T-cell (primary cell): ENCODE measurements at regions not wholly inside any gene's neighbourhood (a gene's known extent, or its start where the extent isn't known, plus 50 kb on each side); places are given as distances from the start of the nearest gene placed in this dataset.

Experiments
- ATAC-seq, 4 experiments: fragments of 200-7000 bp in 3 of 4; fragments of 150-1000 bp in 1 of 4; cut with Tn5 transposase; replicated peaks in 1 of 4; 1 replicate in 3 of 4; 2 replicates in 1 of 4; pipeline ENCODE4 v1.10.0; 2021; ENCODE audit warnings: moderate library complexity in 3 of 4, mild to moderate bottlenecking in 2 of 4, moderate number of reproducible peaks in 1 of 4
- CTCF ChIA-PET, 2 donors: fragments of 300-600 bp; sonication (Branson Sonifier 250); formaldehyde crosslinking; loops; one replicate each; lab custom pipeline; 2022; ENCODE audit warnings: antibody characterized with exemption in 2 of 2; lab: Charles Lee
- POLR2A ChIA-PET, 2 donors: fragments of 300-600 bp; sonication (Branson Sonifier 250); formaldehyde crosslinking; loops; one replicate each; lab custom pipeline; 2022; ENCODE audit warnings: antibody characterized with exemption in 2 of 2; lab: Charles Lee
- DNase-seq, 35 experiments: peaks; one replicate each; pipeline versions ENCODE4 v3.0.0 to v3.0.0-alpha.2; 2013 to 2023
- H3K27ac ChIP-seq: one replicate; pipeline ENCODE4 v1.5.1; 2013; ENCODE audit warnings: low read length
- H3K27me3 ChIP-seq, 2 experiments: replicated peaks in 1 of 2; 1 replicate in 1 of 2; 2 replicates in 1 of 2; pipeline versions ENCODE4 v1.6.1 to v1.7.0; 2013; ENCODE audit warnings: low read length in 1 of 2, mixed read lengths in 1 of 2; ENCODE audit not compliant: control insufficient read depth in 2 of 2, insufficient read depth in 2 of 2; ENCODE audit errors: extremely low read depth in 1 of 2
- H3K36me3 ChIP-seq, 2 donors: 1 replicate in 1 of 2; 2 replicates in 1 of 2; pipeline versions ENCODE4 v1.6.1 to v1.7.0; 2013; ENCODE audit warnings: low read length in 1 of 2; ENCODE audit not compliant: control insufficient read depth in 2 of 2, insufficient read depth in 1 of 2; ENCODE audit errors: extremely low read depth in 1 of 2
- H3K4me1 ChIP-seq, 2 experiments: 1 replicate in 1 of 2; 2 replicates in 1 of 2; pipeline versions ENCODE4 v1.6.1 to v1.7.0; 2013; ENCODE audit warnings: low read length in 2 of 2, mixed read lengths in 1 of 2; ENCODE audit not compliant: insufficient read depth in 2 of 2, control insufficient read depth in 1 of 2; ENCODE audit errors: extremely low read depth in 1 of 2
- H3K4me3 ChIP-seq, 2 donors: 1 replicate in 1 of 2; 2 replicates in 1 of 2; pipeline versions ENCODE4 v1.5.1 to v1.7.0; 2013; ENCODE audit warnings: mild to moderate bottlenecking in 2 of 2, low read length in 1 of 2, moderate library complexity in 1 of 2; ENCODE audit not compliant: control insufficient read depth in 1 of 2; ENCODE audit errors: extremely low read depth in 1 of 2
- H3K9me3 ChIP-seq: 2 replicates; pipeline ENCODE4 v1.7.0; 2013
- H3K27ac Mint-ChIP-seq, 2 donors: one replicate each; pipeline ENCODE4 v1.8.0; 2020 to 2021; ENCODE audit warnings: mild to moderate bottlenecking in 2 of 2, mixed read lengths in 2 of 2
- H3K27me3 Mint-ChIP-seq, 2 donors: one replicate each; pipeline ENCODE4 v1.8.0; 2021 to 2022; ENCODE audit warnings: mixed read lengths in 2 of 2
- H3K36me3 Mint-ChIP-seq: one replicate; pipeline ENCODE4 v1.8.0; 2021; ENCODE audit warnings: mixed read lengths
- H3K4me1 Mint-ChIP-seq, 3 donors: one replicate each; pipeline ENCODE4 v1.8.0; 2020 to 2022; ENCODE audit warnings: mixed read lengths in 3 of 3, mild to moderate bottlenecking in 1 of 3
- H3K4me3 Mint-ChIP-seq, 3 donors: one replicate each; pipeline ENCODE4 v1.8.0; 2020 to 2022; ENCODE audit warnings: mild to moderate bottlenecking in 3 of 3, mixed read lengths in 3 of 3, moderate library complexity in 3 of 3
- H3K9me3 Mint-ChIP-seq, 3 donors: one replicate each; pipeline ENCODE4 v1.8.0; 2020 to 2022; ENCODE audit warnings: mixed read lengths in 3 of 3
- WGBS: methylation state at CpG from one replicate; pipeline ENCODE4 v1.1.5; 2013; ENCODE audit warnings: missing lambda C conversion rate; ENCODE audit not compliant: insufficient coverage; 5-methylcytosine and 5-hydroxymethylcytosine counted together

GRCh38 chr3:159637883-159638542 lies 350.6 kb upstream of the IL12A start:
- Mint-ChIP-seq H3K36me3 (no peaks in the 10 kb centered on the region), H3K9me3 (peaks cover 0 to 10% (median 0%) of the 10 kb centered on the region in 3 donors), H3K27me3 (peaks cover 0 to 7% of the 10 kb centered on the region in 2 donors), H3K27ac (no peak overlapping the region), H3K4me3 (no peak overlapping the region), H3K4me1 (no peaks in the 10 kb centered on the region)
- no peaks in the 10 kb centered on the region for H3K9me3 ChIP-seq
- CTCF ChIA-PET: no interaction called here
- H3K36me3 ChIP-seq: no peaks in the 10 kb centered on the region
- no peaks in the 10 kb centered on the region for H3K4me1 ChIP-seq
- no peak overlapping the region for H3K4me3 ChIP-seq
- ATAC-seq (no peak), DNase-seq (no peak)
- WGBS: no CpG with 5 or more reads among the region's 2 CpGs
- no peaks in the 10 kb centered on the region for H3K27me3 ChIP-seq
- H3K27ac ChIP-seq: no peak overlapping the region
- POLR2A ChIA-PET: no interaction called here

DNA sequence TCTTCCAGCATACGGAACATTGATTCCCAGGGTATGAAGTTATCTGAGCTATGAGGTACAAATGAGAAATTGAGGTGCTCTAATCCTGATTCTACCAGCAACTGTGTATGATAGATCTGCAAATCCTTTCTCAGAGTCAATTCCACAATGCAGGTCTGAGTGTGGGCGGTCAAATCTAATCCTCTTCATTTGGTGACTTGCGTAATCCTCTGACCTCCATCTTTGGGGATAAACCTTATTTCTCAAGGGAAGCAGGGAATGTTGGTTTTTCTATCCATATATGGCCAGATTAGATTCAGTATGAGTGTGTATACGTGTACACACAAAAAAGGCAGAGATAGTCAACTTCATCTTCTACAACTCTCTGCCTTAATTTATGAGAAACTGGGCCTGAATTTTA lies 348.4 kb upstream of the IL12A start:
- POLR2A ChIA-PET: no interaction called here
- no peak for ATAC-seq

GRCh38 chr3:159643406-159643805 lies 345.2 kb upstream of the IL12A start:
- H3K27me3 Mint-ChIP-seq: peaks cover 1 to 4% of the 10 kb centered on the region in 2 donors
- no peaks in the 10 kb centered on the region for H3K27me3 ChIP-seq
- H3K27ac Mint-ChIP-seq: no peak overlapping the region
- no peaks in the 10 kb centered on the region for H3K4me1 ChIP-seq
- H3K4me3 ChIP-seq: no peak overlapping the region
- peaks cover 0 to 12% (median 0%) of the 10 kb centered on the region in 3 donors for H3K9me3 Mint-ChIP-seq
- ChIA-PET CTCF (no interaction called here), POLR2A (no interaction called here)
- ATAC-seq (no peak), DNase-seq (no peak)
- H3K36me3 ChIP-seq: no peaks in the 10 kb centered on the region
- H3K27ac ChIP-seq: no peak overlapping the region
- no peaks in the 10 kb centered on the region for H3K9me3 ChIP-seq
- no peak overlapping the region for H3K4me3 Mint-ChIP-seq
- no peaks in the 10 kb centered on the region for H3K4me1 Mint-ChIP-seq
- H3K36me3 Mint-ChIP-seq: no peaks in the 10 kb centered on the region

More for the DNA sequence above, 348.4 kb upstream of the IL12A start:
- DNase-seq: no peak
- CTCF ChIA-PET: no interaction called here
- Histone ChIP-seq H3K27ac (no peak overlapping the region), H3K4me3 (no peak overlapping the region), H3K9me3 (no peaks in the 10 kb centered on the region), H3K27me3 (no peaks in the 10 kb centered on the region), H3K36me3 (no peaks in the 10 kb centered on the region), H3K4me1 (no peaks in the 10 kb centered on the region)
- peaks cover 0 to 5% (median 0%) of the 10 kb centered on the region in 3 donors for H3K9me3 Mint-ChIP-seq
- peaks cover 1 to 7% of the 10 kb centered on the region in 2 donors for H3K27me3 Mint-ChIP-seq
- H3K36me3 Mint-ChIP-seq: no peaks in the 10 kb centered on the region
- no peak overlapping the region for H3K4me3 Mint-ChIP-seq
- H3K4me1 Mint-ChIP-seq: no peaks in the 10 kb centered on the region
- H3K27ac Mint-ChIP-seq: no peak overlapping the region
- WGBS: 90% methylated on average over 2 of the region's 4 CpGs

DNA sequence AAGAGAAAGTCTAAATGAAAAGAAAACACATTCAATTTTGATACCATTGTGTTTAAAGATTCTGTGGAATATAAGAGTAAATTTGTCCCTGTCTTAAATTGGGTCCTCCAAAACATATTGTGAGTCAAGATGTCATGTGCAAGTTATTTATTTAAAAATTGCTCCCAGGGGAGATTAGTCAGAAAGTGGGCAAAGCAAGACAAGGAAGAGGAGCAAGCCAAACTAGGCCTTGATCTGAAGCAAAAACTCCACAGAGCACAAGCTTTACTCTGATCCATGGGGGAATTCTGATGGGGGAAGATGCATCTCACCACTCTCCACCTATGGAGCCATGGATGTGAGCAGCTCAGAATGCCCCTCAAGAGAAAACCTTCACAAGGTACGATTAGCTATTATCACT lies 342.8 kb upstream of the IL12A start:
- CTCF ChIA-PET: no interaction called here
- DNase-seq (no peak), ATAC-seq (no peak)
- no peak overlapping the region for H3K27ac ChIP-seq
- 63% methylated on average over 1 of the region's 1 CpG for WGBS
- H3K27me3 Mint-ChIP-seq: peaks cover 1 to 4% of the 10 kb centered on the region in 2 donors
- peaks cover 0 to 12% (median 0%) of the 10 kb centered on the region in 3 donors for H3K9me3 Mint-ChIP-seq
- H3K4me3 Mint-ChIP-seq: no peak overlapping the region
- no peaks in the 10 kb centered on the region for H3K27me3 ChIP-seq
- no peaks in the 10 kb centered on the region for H3K4me1 ChIP-seq
- POLR2A ChIA-PET: no interaction called here
- H3K27ac Mint-ChIP-seq: no peak overlapping the region
- no peaks in the 10 kb centered on the region for H3K36me3 Mint-ChIP-seq
- no peaks in the 10 kb centered on the region for H3K9me3 ChIP-seq
- no peaks in the 10 kb centered on the region for H3K4me1 Mint-ChIP-seq
- H3K36me3 ChIP-seq: no peaks in the 10 kb centered on the region
- no peak overlapping the region for H3K4me3 ChIP-seq

DNA sequence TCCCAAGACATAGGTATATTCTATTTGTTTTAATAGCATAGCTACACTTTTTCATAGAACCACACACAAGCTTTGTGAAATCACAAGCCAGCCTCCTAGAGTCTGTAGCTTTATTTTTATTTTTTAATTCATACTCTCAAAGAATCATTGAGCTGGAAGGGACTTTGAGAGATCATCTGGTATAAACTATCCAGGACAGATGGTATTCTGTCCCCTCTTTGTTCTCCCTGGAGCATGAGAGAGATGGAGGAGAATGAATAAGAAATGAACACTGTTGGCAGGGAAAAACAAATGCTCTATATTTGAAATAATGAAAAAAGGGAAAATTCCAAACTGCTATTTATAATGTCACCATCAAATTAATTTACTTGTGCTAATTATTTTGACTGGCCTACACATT lies 338.7 kb upstream of the IL12A start:
- Histone ChIP-seq H3K9me3 (no peaks in the 10 kb centered on the region), H3K27me3 (peaks cover 0 to 2% of the 10 kb centered on the region in 2 experiments), H3K4me3 (no peak overlapping the region), H3K27ac (no peak overlapping the region), H3K36me3 (no peaks in the 10 kb centered on the region), H3K4me1 (no peaks in the 10 kb centered on the region)
- H3K36me3 Mint-ChIP-seq: no peaks in the 10 kb centered on the region
- peaks cover 2 to 14% (median 4%) of the 10 kb centered on the region in 3 donors for H3K9me3 Mint-ChIP-seq
- ChIA-PET CTCF (no interaction called here), POLR2A (no interaction called here)
- no peak overlapping the region for H3K4me3 Mint-ChIP-seq
- no peak overlapping the region for H3K27ac Mint-ChIP-seq
- ATAC-seq: no peak
- no peaks in the 10 kb centered on the region for H3K27me3 Mint-ChIP-seq
- H3K4me1 Mint-ChIP-seq: no peaks in the 10 kb centered on the region
- no peak for DNase-seq

GRCh38 chr3:159650726-159651125 lies 337.9 kb upstream of the IL12A start:
- H3K9me3 Mint-ChIP-seq: peaks cover 2 to 14% (median 4%) of the 10 kb centered on the region in 3 donors
- Histone ChIP-seq H3K4me3 (no peak overlapping the region), H3K27me3 (peaks cover 0 to 2% of the 10 kb centered on the region in 2 experiments), H3K36me3 (no peaks in the 10 kb centered on the region), H3K27ac (no peak overlapping the region), H3K4me1 (no peaks in the 10 kb centered on the region), H3K9me3 (no peaks in the 10 kb centered on the region)
- H3K27ac Mint-ChIP-seq: no peak overlapping the region
- CTCF ChIA-PET: no interaction called here
- POLR2A ChIA-PET: no interaction called here
- DNase-seq (no peak), ATAC-seq (no peak)
- no peaks in the 10 kb centered on the region for H3K4me1 Mint-ChIP-seq
- H3K36me3 Mint-ChIP-seq: no peaks in the 10 kb centered on the region
- no peaks in the 10 kb centered on the region for H3K27me3 Mint-ChIP-seq
- no CpG with 5 or more reads among the region's 2 CpGs for WGBS
- no peak overlapping the region for H3K4me3 Mint-ChIP-seq

- WGBS: 75% methylated on average over 2 of the region's 2 CpGs
- Histone ChIP-seq H3K36me3 (no peaks in the 10 kb centered on the region), H3K27ac (no peak overlapping the region), H3K4me1 (no peaks in the 10 kb centered on the region), H3K27me3 (peaks cover 0 to 2% of the 10 kb centered on the region in 2 experiments), H3K4me3 (no peak overlapping the region), H3K9me3 (no peaks in the 10 kb centered on the region)
- H3K4me1 Mint-ChIP-seq: no peaks in the 10 kb centered on the region
- no peak overlapping the region for H3K27ac Mint-ChIP-seq
- H3K9me3 Mint-ChIP-seq: peaks cover 2 to 7% (median 4%) of the 10 kb centered on the region in 3 donors
- no peaks in the 10 kb centered on the region for H3K36me3 Mint-ChIP-seq
- no peak overlapping the region for H3K4me3 Mint-ChIP-seq
- no peak for DNase-seq
- POLR2A ChIA-PET: no interaction called here
- H3K27me3 Mint-ChIP-seq: no peaks in the 10 kb centered on the region
- no peak for ATAC-seq
- CTCF ChIA-PET: no interaction called here
Observed at GRCh38 chr3:159652452-159652851, 336.2 kb upstream of the IL12A start.
